ENCODE measurements at regions not wholly inside any gene's neighbourhood (a gene's known extent, or its start where the extent isn't known, plus 50 kb on each side); places are given as distances from the start of the nearest gene placed in this dataset.

DNA sequence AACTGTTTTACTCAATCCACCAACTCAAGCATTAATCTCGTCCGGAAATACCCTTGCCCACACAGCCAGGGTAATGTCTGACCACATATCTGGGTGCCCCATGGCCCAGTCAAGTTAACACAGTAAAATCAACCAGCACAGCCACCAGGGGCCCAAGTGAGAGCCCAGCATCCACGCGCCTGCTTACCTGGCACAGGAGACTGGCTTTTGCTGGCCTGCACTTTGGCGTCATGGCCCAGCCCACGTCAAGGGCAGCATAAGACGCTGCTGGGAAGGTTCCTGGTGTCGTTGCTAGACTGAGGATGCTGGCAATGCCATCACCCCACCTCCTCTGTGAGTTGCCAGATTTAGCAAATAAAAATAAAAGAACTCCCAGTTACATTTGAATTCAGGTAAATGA, 53.6 kb upstream of the BCL11B start (continued):
- TF ChIP-seq MXI1 (IDR thresholded peaks at IDR 0.05; ENCODE audit: low read depth, low read length) = no peak
- no peak for TF ChIP-seq ZNF24 (IDR thresholded peaks at IDR 0.05)
- TF ChIP-seq ASH2L (IDR thresholded peaks at IDR 0.05; ENCODE audit: borderline replicate concordance, low read depth) = no peak
- TF ChIP-seq KLF5 (IDR thresholded peaks at IDR 0.05; ENCODE audit: partially characterized antibody) = no peak
- TF ChIP-seq ZNF622 (IDR thresholded peaks at IDR 0.05) = no peak
- TF ChIP-seq MEF2A (IDR thresholded peaks at IDR 0.05; ENCODE audit: insufficient read depth, low read depth, low read length) = no peak
- no peak for TF ChIP-seq RAD51 (IDR thresholded peaks at IDR 0.05)
- no peak for TF ChIP-seq SMARCA5 (IDR thresholded peaks at IDR 0.05)
- TF ChIP-seq NFYB (IDR thresholded peaks at IDR 0.05; ENCODE audit: insufficient read depth, low read depth, low read length) = no peak
- no peak for TF ChIP-seq BRCA1 (IDR thresholded peaks at IDR 0.05; ENCODE audit: low read depth, low read length)
- TF ChIP-seq, protein P1, sequence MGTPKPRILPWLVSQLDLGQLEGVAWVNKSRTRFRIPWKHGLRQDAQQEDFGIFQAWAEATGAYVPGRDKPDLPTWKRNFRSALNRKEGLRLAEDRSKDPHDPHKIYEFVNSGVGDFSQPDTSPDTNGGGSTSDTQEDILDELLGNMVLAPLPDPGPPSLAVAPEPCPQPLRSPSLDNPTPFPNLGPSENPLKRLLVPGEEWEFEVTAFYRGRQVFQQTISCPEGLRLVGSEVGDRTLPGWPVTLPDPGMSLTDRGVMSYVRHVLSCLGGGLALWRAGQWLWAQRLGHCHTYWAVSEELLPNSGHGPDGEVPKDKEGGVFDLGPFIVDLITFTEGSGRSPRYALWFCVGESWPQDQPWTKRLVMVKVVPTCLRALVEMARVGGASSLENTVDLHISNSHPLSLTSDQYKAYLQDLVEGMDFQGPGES (IDR thresholded peaks at IDR 0.05) = no peak
- TF ChIP-seq EGR1 (IDR thresholded peaks at IDR 0.05; ENCODE audit: borderline replicate concordance in 1 of 2, low read depth in 2 of 2, low read length in 2 of 2) = no peak

DNA sequence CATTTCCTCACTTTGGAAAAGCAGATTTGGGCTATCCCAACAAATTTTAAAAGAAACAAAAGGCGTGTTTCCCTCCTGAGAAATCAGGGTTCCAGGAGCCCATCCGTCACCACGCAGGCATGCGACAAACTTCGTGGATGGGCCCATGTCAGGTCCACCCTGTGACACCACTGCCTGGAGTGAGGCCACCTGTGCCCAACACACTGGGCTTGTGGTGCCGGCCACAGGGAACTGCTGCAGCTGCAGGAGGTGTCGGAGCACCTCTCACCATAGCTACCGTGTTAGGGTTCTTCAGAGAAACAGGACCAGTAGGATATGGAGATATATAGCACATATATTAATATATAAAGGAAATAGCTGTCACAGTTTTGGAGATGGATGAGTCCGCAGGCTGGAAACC, 53.0 kb upstream of the BCL11B start:
- Histone ChIP-seq H3K79me2 (ENCODE audit: control insufficient read depth, insufficient read depth, low read length) (no peaks in the 10 kb centered on the region), H3K36me3 (ENCODE audit: control insufficient read depth in 2 of 2, insufficient read depth in 2 of 2, low read length in 1 of 2) (no peaks in the 10 kb centered on the region), H3K27me3 (replicated peaks in 1 of 2; ENCODE audit: control insufficient read depth in 2 of 2, insufficient read depth in 2 of 2, low read length in 1 of 2) (no peaks in the 10 kb centered on the region), H3K4me3 (no peak overlapping the region), H3K27ac (ENCODE audit: control insufficient read depth, insufficient read depth) (no peak overlapping the region), H3K4me2 (ENCODE audit: control insufficient read depth, insufficient read depth) (no peak overlapping the region), H4K20me1 (ENCODE audit: control insufficient read depth, insufficient read depth) (no peaks in the 10 kb centered on the region), H3K4me1 (ENCODE audit: control insufficient read depth, insufficient read depth, low read length) (peaks cover 2% of the 10 kb centered on the region), H2AFZ (ENCODE audit: control insufficient read depth, low read depth, low read length) (no peak overlapping the region), H3K9me3 (replicated peaks; ENCODE audit: control insufficient read depth, insufficient read depth, low read length) (no peaks in the 10 kb centered on the region; the same call in 2 of the 3 replicates), H3K9ac (ENCODE audit: control insufficient read depth, insufficient read depth, low read length) (no peak overlapping the region)
- ChIA-PET CTCF (no interaction called here), RAD21 (ENCODE audit: unreplicated experiment) (no interaction called here), SMC1A (ENCODE audit: uncharacterized antibody, unreplicated experiment) (no interaction called here), POLR2A (no interaction called here)
- BruUV-seq (replicated peaks) = no TSS peak
- FAIRE-seq (no peak), ATAC-seq (no peak), DNase-seq (ENCODE audit: low read depth, low spot score) (no peak)
- intact Hi-C loops (cut with micrococcal nuclease; ENCODE audit: unreplicated experiment) = no loop called here
- WGBS (ENCODE audit: insufficient coverage, insufficient replicate concordance, low lambda C conversion rate, missing lambda C conversion rate) = 62% methylated on average over 9 of the region's 9 CpGs
- in situ Hi-C loops (cut with MboI) = no loop called here
- TF ChIP-seq KDM1A (IDR thresholded peaks at IDR 0.05; ENCODE audit: borderline replicate concordance) = no peak
- no peak for TF ChIP-seq ZNF384 (IDR thresholded peaks at IDR 0.05; ENCODE audit: borderline replicate concordance, low read depth, low read length)
- no peak for TF ChIP-seq HDAC2 (IDR thresholded peaks at IDR 0.05)
- no peak for TF ChIP-seq KAT2A (conservative IDR thresholded peaks at IDR 0.05; ENCODE audit: control insufficient read depth, low read depth, low read length)
- TF ChIP-seq, protein P2, sequence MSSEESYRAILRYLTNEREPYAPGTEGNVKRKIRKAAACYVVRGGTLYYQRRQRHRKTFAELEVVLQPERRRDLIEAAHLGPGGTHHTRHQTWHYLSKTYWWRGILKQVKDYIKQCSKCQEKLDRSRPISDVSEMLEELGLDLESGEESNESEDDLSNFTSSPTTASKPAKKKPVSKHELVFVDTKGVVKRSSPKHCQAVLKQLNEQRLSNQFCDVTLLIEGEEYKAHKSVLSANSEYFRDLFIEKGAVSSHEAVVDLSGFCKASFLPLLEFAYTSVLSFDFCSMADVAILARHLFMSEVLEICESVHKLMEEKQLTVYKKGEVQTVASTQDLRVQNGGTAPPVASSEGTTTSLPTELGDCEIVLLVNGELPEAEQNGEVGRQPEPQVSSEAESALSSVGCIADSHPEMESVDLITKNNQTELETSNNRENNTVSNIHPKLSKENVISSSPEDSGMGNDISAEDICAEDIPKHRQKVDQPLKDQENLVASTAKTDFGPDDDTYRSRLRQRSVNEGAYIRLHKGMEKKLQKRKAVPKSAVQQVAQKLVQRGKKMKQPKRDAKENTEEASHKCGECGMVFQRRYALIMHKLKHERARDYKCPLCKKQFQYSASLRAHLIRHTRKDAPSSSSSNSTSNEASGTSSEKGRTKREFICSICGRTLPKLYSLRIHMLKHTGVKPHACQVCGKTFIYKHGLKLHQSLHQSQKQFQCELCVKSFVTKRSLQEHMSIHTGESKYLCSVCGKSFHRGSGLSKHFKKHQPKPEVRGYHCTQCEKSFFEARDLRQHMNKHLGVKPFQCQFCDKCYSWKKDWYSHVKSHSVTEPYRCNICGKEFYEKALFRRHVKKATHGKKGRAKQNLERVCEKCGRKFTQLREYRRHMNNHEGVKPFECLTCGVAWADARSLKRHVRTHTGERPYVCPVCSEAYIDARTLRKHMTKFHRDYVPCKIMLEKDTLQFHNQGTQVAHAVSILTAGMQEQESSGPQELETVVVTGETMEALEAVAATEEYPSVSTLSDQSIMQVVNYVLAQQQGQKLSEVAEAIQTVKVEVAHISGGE (CRISPR knock-in tag; IDR thresholded peaks at IDR 0.05) = no peak
- TF ChIP-seq POLR2AphosphoS2 (IDR thresholded peaks at IDR 0.05; ENCODE audit: low read depth, low read length) = no peak
- TF ChIP-seq, protein P3, sequence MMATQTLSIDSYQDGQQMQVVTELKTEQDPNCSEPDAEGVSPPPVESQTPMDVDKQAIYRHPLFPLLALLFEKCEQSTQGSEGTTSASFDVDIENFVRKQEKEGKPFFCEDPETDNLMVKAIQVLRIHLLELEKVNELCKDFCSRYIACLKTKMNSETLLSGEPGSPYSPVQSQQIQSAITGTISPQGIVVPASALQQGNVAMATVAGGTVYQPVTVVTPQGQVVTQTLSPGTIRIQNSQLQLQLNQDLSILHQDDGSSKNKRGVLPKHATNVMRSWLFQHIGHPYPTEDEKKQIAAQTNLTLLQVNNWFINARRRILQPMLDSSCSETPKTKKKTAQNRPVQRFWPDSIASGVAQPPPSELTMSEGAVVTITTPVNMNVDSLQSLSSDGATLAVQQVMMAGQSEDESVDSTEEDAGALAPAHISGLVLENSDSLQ (IDR thresholded peaks at IDR 0.05) = no peak
- TF ChIP-seq, protein P4, sequence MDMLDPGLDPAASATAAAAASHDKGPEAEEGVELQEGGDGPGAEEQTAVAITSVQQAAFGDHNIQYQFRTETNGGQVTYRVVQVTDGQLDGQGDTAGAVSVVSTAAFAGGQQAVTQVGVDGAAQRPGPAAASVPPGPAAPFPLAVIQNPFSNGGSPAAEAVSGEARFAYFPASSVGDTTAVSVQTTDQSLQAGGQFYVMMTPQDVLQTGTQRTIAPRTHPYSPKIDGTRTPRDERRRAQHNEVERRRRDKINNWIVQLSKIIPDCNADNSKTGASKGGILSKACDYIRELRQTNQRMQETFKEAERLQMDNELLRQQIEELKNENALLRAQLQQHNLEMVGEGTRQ (IDR thresholded peaks at IDR 0.05; ENCODE audit: borderline replicate concordance, low read depth, low read length) = no peak
